Keratinocyte (primary cell): ENCODE measurements at regions not wholly inside any gene's neighbourhood (a gene's known extent, or its start where the extent isn't known, plus 50 kb on each side); places are given as distances from the start of the nearest gene placed in this dataset.

Experiments used
- CTCF ChIP-seq, 3 experiments: IDR thresholded peaks in 1 of 3; conservative IDR thresholded peaks in 1 of 3; optimal IDR thresholded peaks in 1 of 3; 2 replicates in 2 of 3; 3 replicates in 1 of 3; pipeline versions ENCODE3 to v1.5.1; 2011; ENCODE audit warnings: low read length in 3 of 3, mild to moderate bottlenecking in 3 of 3, moderate library complexity in 2 of 3, control low read depth in 1 of 3, inconsistent platforms in 1 of 3; ENCODE audit not compliant: insufficient read depth in 2 of 3; ENCODE audit errors: extremely low read depth in 1 of 3
- EZH2 ChIP-seq: IDR thresholded peaks from one replicate; pipeline ENCODE4 v1.6.1; 2012; ENCODE audit warnings: inconsistent platforms, mild to moderate bottlenecking, low read length, moderate library complexity

- TF ChIP-seq CTCF (optimal IDR thresholded peaks at IDR 0.05 in 1 of 3, IDR thresholded peaks at IDR 0.05 in 1 of 3, conservative IDR thresholded peaks at IDR 0.05 in 1 of 3; ENCODE audit: extremely low read depth in 1 of 3, insufficient read depth in 2 of 3, low read length in 3 of 3) (no peak), EZH2 (no peak)
These were observed 298.7 kb upstream of the COL3A1 start for GRCh38 chr2:188675391-188676009.
